Stimulated activated CD4-positive, alpha-beta T cell treated with anti-CD3 and anti-CD28 coated beads, Interleukin-1b, Interleukin-23, amount 100 ng/mL, for 4 hours (primary cell): ENCODE measurements at regions not wholly inside any gene's neighbourhood (a gene's known extent, or its start where the extent isn't known, plus 50 kb on each side); places are given as distances from the start of the nearest gene placed in this dataset.

Experiments
- DNase-seq, 2 donors: peaks; one replicate each; pipeline ENCODE4 v3.0.0-alpha.2; 2020; ENCODE audit warnings: low read depth in 2 of 2

GRCh38 chr5:56622141-56622540 lies 193.2 kb upstream of the MAP3K1 start:
- DNase-seq, result no peak

- DNase-seq, result no peak
Observed at GRCh38 chr5:56620903-56621677, 194.3 kb upstream of the MAP3K1 start.

GRCh38 chr5:56617998-56618397 lies 197.4 kb upstream of the MAP3K1 start:
- no peak for DNase-seq

GRCh38 chr5:56616454-56617160 lies 198.7 kb upstream of the MAP3K1 start:
- no peak for DNase-seq

- no peak for DNase-seq
Observed at GRCh38 chr5:56615361-56616153, 199.8 kb upstream of the MAP3K1 start.

GRCh38 chr5:56612759-56613158 lies 202.6 kb upstream of the MAP3K1 start:
- no peak for DNase-seq

GRCh38 chr5:56612353-56612752 lies 203.0 kb upstream of the MAP3K1 start:
- no peak for DNase-seq

GRCh38 chr5:56610093-56610698 lies 205.2 kb upstream of the MAP3K1 start:
- no peak for DNase-seq

- DNase-seq, result no peak
Observed at GRCh38 chr5:56608217-56608925, 207.0 kb upstream of the MAP3K1 start.

- no peak for DNase-seq
Observed at GRCh38 chr5:56607551-56607950, 207.8 kb upstream of the MAP3K1 start.

- DNase-seq, result no peak
Observed at GRCh38 chr5:56607074-56607473, 208.3 kb upstream of the MAP3K1 start.

- no peak for DNase-seq
Observed at GRCh38 chr5:56606192-56606591, 209.2 kb upstream of the MAP3K1 start.

- no peak for DNase-seq
Observed at GRCh38 chr5:56605231-56605630, 210.1 kb upstream of the MAP3K1 start.

GRCh38 chr5:56601641-56602071 lies 213.7 kb upstream of the MAP3K1 start:
- no peak for DNase-seq

GRCh38 chr5:56598941-56599340 lies 216.4 kb upstream of the MAP3K1 start:
- no peak for DNase-seq

GRCh38 chr5:56596155-56596554 lies 219.2 kb upstream of the MAP3K1 start:
- no peak for DNase-seq

- DNase-seq, result no peak
Observed at GRCh38 chr5:56595566-56595965, 219.8 kb upstream of the MAP3K1 start.

GRCh38 chr5:56594792-56595191 lies 220.6 kb upstream of the MAP3K1 start:
- DNase-seq, result no peak

GRCh38 chr5:56591081-56591480 lies 224.3 kb upstream of the MAP3K1 start:
- no peak for DNase-seq

GRCh38 chr5:56589481-56589860 lies 225.9 kb upstream of the MAP3K1 start:
- no peak for DNase-seq
